Fibroblast of lung (primary cell): ENCODE measurements at regions not wholly inside any gene's neighbourhood (a gene's known extent, or its start where the extent isn't known, plus 50 kb on each side); places are given as distances from the start of the nearest gene placed in this dataset.

Source experiments
- DNase-seq, 2 donors: peaks; one replicate each; pipeline versions ENCODE4 v3.0.0 to v3.0.0-alpha.2; 2010; ENCODE audit warnings: low read depth in 2 of 2
- H2AFZ ChIP-seq: 2 replicates; pipeline ENCODE4 v1.5.1; 2012; ENCODE audit warnings: low read length, control low read depth, inconsistent platforms
- H3K27ac ChIP-seq: 2 replicates; pipeline ENCODE4 v1.5.1; 2011; ENCODE audit warnings: low read length, control low read depth; ENCODE audit not compliant: insufficient read depth
- H3K27me3 ChIP-seq: 2 replicates; pipeline ENCODE4 v1.5.1; 2011; ENCODE audit warnings: mild to moderate bottlenecking, low read length; ENCODE audit not compliant: control insufficient read depth, insufficient read depth
- H3K36me3 ChIP-seq: 2 replicates; pipeline ENCODE4 v1.5.1; 2011; ENCODE audit warnings: low read length; ENCODE audit not compliant: control insufficient read depth, insufficient read depth
- H3K4me1 ChIP-seq: 2 replicates; pipeline ENCODE4 v1.5.1; 2011; ENCODE audit warnings: low read length; ENCODE audit not compliant: control insufficient read depth, insufficient read depth; ENCODE audit errors: extremely low read depth
- H3K4me2 ChIP-seq: 2 replicates; pipeline ENCODE4 v1.5.1; 2011; ENCODE audit warnings: low read length, control low read depth; ENCODE audit not compliant: insufficient read depth; ENCODE audit errors: extremely low read depth
- H3K4me3 ChIP-seq, 4 experiments: fragments of 200-600 bp in 1 of 4; sonication (generic) in 1 of 4; replicated peaks in 1 of 4; 2 replicates each; pipeline ENCODE4 v1.5.1; 2011 to 2016; ENCODE audit warnings: low read length in 4 of 4, low read depth in 3 of 4, mild to moderate bottlenecking in 3 of 4, control low read depth in 2 of 4, inconsistent platforms in 1 of 4, mixed read lengths in 1 of 4; ENCODE audit not compliant: insufficient read depth in 1 of 4; ENCODE audit errors: control extremely low read depth in 1 of 4
- H3K79me2 ChIP-seq: 2 replicates; pipeline ENCODE4 v1.5.1; 2012; ENCODE audit warnings: mild to moderate bottlenecking, low read length, inconsistent platforms; ENCODE audit not compliant: control insufficient read depth, insufficient read depth
- H3K9ac ChIP-seq: 2 replicates; pipeline ENCODE4 v1.5.1; 2011; ENCODE audit warnings: mild to moderate bottlenecking, low read length, control low read depth; ENCODE audit not compliant: insufficient read depth
- H3K9me3 ChIP-seq: 2 replicates; pipeline ENCODE4 v1.5.1; 2012; ENCODE audit warnings: low read depth, low read length; ENCODE audit not compliant: control insufficient read depth, insufficient read depth
- H4K20me1 ChIP-seq: 2 replicates; pipeline ENCODE4 v1.5.1; 2011; ENCODE audit warnings: low read length; ENCODE audit not compliant: control insufficient read depth, insufficient read depth; ENCODE audit errors: extremely low read depth
- EZH2 ChIP-seq: IDR thresholded peaks from 2 replicates; pipeline ENCODE4 v1.5.1; 2012; ENCODE audit warnings: low read length, control low read depth, mild to moderate bottlenecking; ENCODE audit errors: missing control alignments
- TF ChIP-seq, protein P1 (sequence below), 2 donors: IDR thresholded peaks in 1 of 2; conservative IDR thresholded peaks in 1 of 2; 1 replicate in 1 of 2; 2 replicates in 1 of 2; pipeline ENCODE4 v1.5.1; 2011 to 2012; ENCODE audit warnings: low read length in 2 of 2, control low read depth in 1 of 2, inconsistent platforms in 1 of 2, low read depth in 1 of 2, mild to moderate bottlenecking in 1 of 2

DNA sequence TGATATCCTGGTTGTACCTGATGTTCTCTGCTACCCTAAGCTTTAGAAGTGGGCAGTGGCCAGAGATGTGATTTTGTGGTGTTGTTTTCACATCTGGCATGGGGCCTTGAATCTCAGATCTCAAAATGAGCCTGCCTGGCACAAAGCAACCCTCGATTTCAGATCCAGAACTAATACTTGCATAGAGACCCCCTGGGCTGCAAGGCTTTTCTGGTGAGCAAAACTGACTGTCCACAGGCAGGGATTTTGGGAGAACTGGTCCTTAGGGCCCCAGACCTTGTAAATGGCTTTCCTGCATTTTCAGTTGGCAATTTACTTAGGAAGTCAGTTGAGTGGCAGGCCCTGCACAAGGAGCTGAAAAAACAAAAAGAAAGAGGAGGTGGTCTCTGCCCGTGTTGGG is 265.3 kb downstream of the MYCN start:
- no peak overlapping the region for H3K4me2 ChIP-seq
- no peaks in the 10 kb centered on the region for H3K9me3 ChIP-seq
- no peak overlapping the region for H3K9ac ChIP-seq
- H2AFZ ChIP-seq = no peak overlapping the region
- H3K27me3 ChIP-seq = no peaks in the 10 kb centered on the region
- no peak for DNase-seq
- H3K4me1 ChIP-seq = no peaks in the 10 kb centered on the region
- no peak for TF ChIP-seq EZH2
- TF ChIP-seq, protein P1, sequence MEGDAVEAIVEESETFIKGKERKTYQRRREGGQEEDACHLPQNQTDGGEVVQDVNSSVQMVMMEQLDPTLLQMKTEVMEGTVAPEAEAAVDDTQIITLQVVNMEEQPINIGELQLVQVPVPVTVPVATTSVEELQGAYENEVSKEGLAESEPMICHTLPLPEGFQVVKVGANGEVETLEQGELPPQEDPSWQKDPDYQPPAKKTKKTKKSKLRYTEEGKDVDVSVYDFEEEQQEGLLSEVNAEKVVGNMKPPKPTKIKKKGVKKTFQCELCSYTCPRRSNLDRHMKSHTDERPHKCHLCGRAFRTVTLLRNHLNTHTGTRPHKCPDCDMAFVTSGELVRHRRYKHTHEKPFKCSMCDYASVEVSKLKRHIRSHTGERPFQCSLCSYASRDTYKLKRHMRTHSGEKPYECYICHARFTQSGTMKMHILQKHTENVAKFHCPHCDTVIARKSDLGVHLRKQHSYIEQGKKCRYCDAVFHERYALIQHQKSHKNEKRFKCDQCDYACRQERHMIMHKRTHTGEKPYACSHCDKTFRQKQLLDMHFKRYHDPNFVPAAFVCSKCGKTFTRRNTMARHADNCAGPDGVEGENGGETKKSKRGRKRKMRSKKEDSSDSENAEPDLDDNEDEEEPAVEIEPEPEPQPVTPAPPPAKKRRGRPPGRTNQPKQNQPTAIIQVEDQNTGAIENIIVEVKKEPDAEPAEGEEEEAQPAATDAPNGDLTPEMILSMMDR (conservative IDR thresholded peaks at IDR 0.05 in 1 of 2, IDR thresholded peaks at IDR 0.05 in 1 of 2; ENCODE audit: low read depth in 1 of 2, low read length in 2 of 2) = no peak
- no peaks in the 10 kb centered on the region for H3K36me3 ChIP-seq
- H3K27ac ChIP-seq = no peak overlapping the region
- no peaks in the 10 kb centered on the region for H3K79me2 ChIP-seq
- no peaks in the 10 kb centered on the region for H4K20me1 ChIP-seq
- no peak overlapping the region for H3K4me3 ChIP-seq

DNA sequence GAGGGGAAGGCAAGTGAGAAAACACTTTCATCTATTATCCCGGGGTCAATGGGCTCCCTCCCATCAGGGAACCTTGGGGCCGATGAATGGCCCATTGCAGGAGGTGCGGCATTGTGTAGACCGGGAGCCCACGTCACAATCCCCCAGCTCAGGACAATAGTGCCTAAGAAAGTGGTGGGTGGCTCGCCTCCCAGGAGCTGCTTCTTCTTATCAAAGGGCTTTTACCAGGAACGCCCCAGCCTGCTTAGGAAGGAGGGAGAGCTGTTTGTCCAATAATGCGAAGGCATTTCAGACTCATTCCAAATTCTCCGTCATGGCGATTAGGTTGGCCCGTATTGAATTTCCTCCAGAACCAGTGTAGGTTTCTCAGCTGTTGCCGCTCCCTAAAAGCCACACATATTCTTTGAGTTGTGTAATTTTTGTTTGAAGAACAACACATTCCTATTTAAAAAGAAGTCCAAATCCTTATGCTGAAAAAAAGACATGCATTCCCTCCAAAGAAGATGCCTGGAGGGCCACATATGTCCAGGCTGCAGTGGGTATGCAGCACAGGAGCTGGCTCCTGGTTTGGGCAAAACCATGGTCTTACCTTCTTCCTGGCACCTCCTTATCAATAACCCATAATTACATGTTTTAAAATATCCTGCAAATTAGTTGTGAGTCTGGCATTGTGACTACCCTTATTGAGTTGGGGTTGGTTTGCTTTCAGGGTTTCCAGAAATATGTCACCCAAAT is 264.7 kb downstream of the MYCN start:
- H2AFZ ChIP-seq = no peak overlapping the region
- H3K27me3 ChIP-seq = no peaks in the 10 kb centered on the region
- H3K27ac ChIP-seq = no peak overlapping the region
- no peak overlapping the region for H3K4me3 ChIP-seq
- no peak for DNase-seq
- H3K9ac ChIP-seq = no peak overlapping the region
- H3K4me1 ChIP-seq = no peaks in the 10 kb centered on the region
- TF ChIP-seq, protein P1 (conservative IDR thresholded peaks at IDR 0.05 in 1 of 2, IDR thresholded peaks at IDR 0.05 in 1 of 2; ENCODE audit: low read depth in 1 of 2, low read length in 2 of 2) = no peak
- no peak for TF ChIP-seq EZH2
- H3K4me2 ChIP-seq = no peak overlapping the region
- no peaks in the 10 kb centered on the region for H3K79me2 ChIP-seq
- H3K36me3 ChIP-seq = no peaks in the 10 kb centered on the region
- H4K20me1 ChIP-seq = no peaks in the 10 kb centered on the region
- H3K9me3 ChIP-seq = no peaks in the 10 kb centered on the region

DNA sequence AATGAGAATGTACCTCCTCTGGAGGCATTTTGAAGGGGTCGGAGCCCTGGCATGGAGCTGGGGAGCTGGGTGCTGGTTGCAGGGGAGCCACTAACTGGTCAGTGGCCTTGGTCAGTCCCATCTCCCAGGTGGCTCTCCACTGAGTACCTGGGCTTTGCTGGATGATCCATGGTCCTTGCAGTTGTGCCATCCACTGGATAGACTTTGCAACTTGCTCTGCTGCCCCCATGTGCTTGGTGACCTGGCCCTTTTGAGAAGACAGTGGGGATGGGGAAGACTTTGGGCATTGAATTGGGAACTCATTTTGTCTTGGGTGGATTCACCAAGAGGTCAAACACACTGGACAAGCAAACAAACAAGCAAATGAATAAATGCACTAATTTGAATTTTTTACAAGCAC is 263.9 kb downstream of the MYCN start:
- TF ChIP-seq, protein P1 (conservative IDR thresholded peaks at IDR 0.05 in 1 of 2, IDR thresholded peaks at IDR 0.05 in 1 of 2; ENCODE audit: low read depth in 1 of 2, low read length in 2 of 2) = no peak
- TF ChIP-seq EZH2 = no peak
- H3K36me3 ChIP-seq = no peaks in the 10 kb centered on the region
- no peak overlapping the region for H3K4me2 ChIP-seq
- H3K27ac ChIP-seq = no peak overlapping the region
- H3K79me2 ChIP-seq = no peaks in the 10 kb centered on the region
- H3K27me3 ChIP-seq = no peaks in the 10 kb centered on the region
- no peak overlapping the region for H2AFZ ChIP-seq
- no peaks in the 10 kb centered on the region for H3K4me1 ChIP-seq
- H3K9me3 ChIP-seq = no peaks in the 10 kb centered on the region
- no peak overlapping the region for H3K4me3 ChIP-seq
- H3K9ac ChIP-seq = no peak overlapping the region
- DNase-seq = no peak
- H4K20me1 ChIP-seq = no peaks in the 10 kb centered on the region
